GM10266 (cell line): ENCODE measurements at regions not wholly inside any gene's neighbourhood (a gene's known extent, or its start where the extent isn't known, plus 50 kb on each side); places are given as distances from the start of the nearest gene placed in this dataset.

Experiments used
- DNase-seq: peaks from one replicate; pipeline ENCODE4 v3.0.0; 2012; ENCODE audit errors: extremely low spot score
- TF ChIP-seq, protein P1 (sequence below): IDR thresholded peaks from 2 replicates; pipeline ENCODE4 v1.5.1; 2012; ENCODE audit warnings: mild to moderate bottlenecking, low read depth; ENCODE audit not compliant: control insufficient read depth, insufficient read depth; ENCODE audit errors: missing control alignments

GRCh38 chr18:43805646-43806194 is 528.4 kb upstream of the SYT4 start:
- no peak for DNase-seq
- TF ChIP-seq, protein P1, sequence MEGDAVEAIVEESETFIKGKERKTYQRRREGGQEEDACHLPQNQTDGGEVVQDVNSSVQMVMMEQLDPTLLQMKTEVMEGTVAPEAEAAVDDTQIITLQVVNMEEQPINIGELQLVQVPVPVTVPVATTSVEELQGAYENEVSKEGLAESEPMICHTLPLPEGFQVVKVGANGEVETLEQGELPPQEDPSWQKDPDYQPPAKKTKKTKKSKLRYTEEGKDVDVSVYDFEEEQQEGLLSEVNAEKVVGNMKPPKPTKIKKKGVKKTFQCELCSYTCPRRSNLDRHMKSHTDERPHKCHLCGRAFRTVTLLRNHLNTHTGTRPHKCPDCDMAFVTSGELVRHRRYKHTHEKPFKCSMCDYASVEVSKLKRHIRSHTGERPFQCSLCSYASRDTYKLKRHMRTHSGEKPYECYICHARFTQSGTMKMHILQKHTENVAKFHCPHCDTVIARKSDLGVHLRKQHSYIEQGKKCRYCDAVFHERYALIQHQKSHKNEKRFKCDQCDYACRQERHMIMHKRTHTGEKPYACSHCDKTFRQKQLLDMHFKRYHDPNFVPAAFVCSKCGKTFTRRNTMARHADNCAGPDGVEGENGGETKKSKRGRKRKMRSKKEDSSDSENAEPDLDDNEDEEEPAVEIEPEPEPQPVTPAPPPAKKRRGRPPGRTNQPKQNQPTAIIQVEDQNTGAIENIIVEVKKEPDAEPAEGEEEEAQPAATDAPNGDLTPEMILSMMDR: no peak

- TF ChIP-seq, protein P1: no peak
Observed at GRCh38 chr18:43812627-43813026, 535.3 kb upstream of the SYT4 start.

GRCh38 chr18:43819397-43819796 is 542.1 kb upstream of the SYT4 start:
- no peak for DNase-seq
- TF ChIP-seq, protein P1: no peak

More at GRCh38 chr18:43812627-43813026, 535.3 kb upstream of the SYT4 start:
- no peak for DNase-seq

DNA sequence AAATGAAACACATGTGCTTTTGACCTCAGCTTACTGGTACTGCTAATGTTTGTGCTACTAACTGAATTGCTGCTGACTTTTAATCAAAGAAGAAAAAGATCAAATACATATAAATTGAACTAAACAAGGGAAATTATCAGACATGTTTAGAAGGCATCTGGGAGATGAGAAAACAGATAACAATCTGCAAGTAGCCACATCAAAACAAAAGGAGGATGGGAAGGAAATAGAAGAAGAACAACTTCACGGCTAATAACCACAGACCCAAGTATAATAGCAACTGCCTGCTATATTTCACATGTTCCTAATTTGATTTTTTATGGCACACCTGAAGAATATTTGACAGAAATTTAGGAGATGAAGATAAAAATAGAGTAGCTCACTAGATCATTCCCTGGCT is 542.6 kb upstream of the SYT4 start:
- no peak for DNase-seq
- TF ChIP-seq, protein P1: no peak

- TF ChIP-seq, protein P1: no peak
- no peak for DNase-seq
Observed at GRCh38 chr18:43825768-43826167, 548.5 kb upstream of the SYT4 start.

- TF ChIP-seq, protein P1: no peak
- DNase-seq: no peak
Observed at GRCh38 chr18:43826215-43826614, 548.9 kb upstream of the SYT4 start.

DNA sequence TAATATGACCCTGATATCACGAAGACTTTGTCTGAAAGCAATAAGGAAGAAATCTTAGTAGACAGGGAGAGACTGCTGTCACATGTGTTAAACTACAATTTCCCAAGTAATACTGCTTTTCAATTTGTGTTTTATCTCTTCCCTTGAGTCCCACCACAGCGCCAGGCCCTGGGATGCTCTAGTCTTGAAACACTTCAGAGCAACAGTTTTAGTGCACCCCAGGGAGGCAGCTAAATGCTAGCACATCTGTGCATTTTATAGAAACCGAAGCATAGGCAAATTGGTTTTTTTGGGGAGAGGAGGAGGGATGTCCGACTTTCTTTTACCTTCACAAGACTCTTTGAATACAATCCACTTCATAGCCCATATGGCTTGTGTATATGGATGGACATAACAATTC is 550.0 kb upstream of the SYT4 start:
- TF ChIP-seq, protein P1: no peak
- DNase-seq: no peak
